Liver (tissue), 8 donors: ENCODE measurements at regions not wholly inside any gene's neighbourhood (a gene's known extent, or its start where the extent isn't known, plus 50 kb on each side); places are given as distances from the start of the nearest gene placed in this dataset.

ENCODE experiments used
- DNase-seq: peaks from one replicate; pipeline ENCODE4 v3.0.0-alpha.2; 2017; ENCODE audit warnings: low spot score
- H3K27ac ChIP-seq, 2 donors: one replicate each; pipeline ENCODE4 v1.7.0; 2013; ENCODE audit warnings: inconsistent platforms in 2 of 2, low read length in 2 of 2, control low read depth in 1 of 2, low read depth in 1 of 2, mild to moderate bottlenecking in 1 of 2
- H3K27me3 ChIP-seq, 4 donors: one replicate each; pipeline versions ENCODE4 v1.6.1 to v1.7.0; 2013; ENCODE audit warnings: low read length in 3 of 4, inconsistent platforms in 1 of 4, mild to moderate bottlenecking in 1 of 4, moderate library complexity in 1 of 4; ENCODE audit not compliant: control insufficient read depth in 4 of 4, insufficient read depth in 4 of 4
- H3K36me3 ChIP-seq, 4 donors: one replicate each; pipeline versions ENCODE4 v1.6.1 to v1.7.0; 2013; ENCODE audit warnings: low read length in 3 of 4, mild to moderate bottlenecking in 3 of 4, low read depth in 1 of 4, moderate library complexity in 1 of 4; ENCODE audit not compliant: control insufficient read depth in 4 of 4, insufficient read depth in 3 of 4
- H3K4me1 ChIP-seq, 4 donors: one replicate each; pipeline versions ENCODE4 v1.6.1 to v1.7.0; 2013; ENCODE audit warnings: low read length in 3 of 4, mild to moderate bottlenecking in 3 of 4, moderate library complexity in 1 of 4; ENCODE audit not compliant: control insufficient read depth in 4 of 4, insufficient read depth in 4 of 4
- H3K4me3 ChIP-seq, 3 donors: one replicate each; pipeline versions ENCODE4 v1.6.1 to v1.7.0; 2013; ENCODE audit warnings: low read length in 3 of 3, control low read depth in 1 of 3, low read depth in 1 of 3, mild to moderate bottlenecking in 1 of 3
- H3K9ac ChIP-seq, 2 donors: one replicate each; pipeline ENCODE4 v1.7.0; 2013; ENCODE audit warnings: low read length in 2 of 2, mild to moderate bottlenecking in 2 of 2, moderate library complexity in 2 of 2, control low read depth in 1 of 2, low read depth in 1 of 2
- H3K9me3 ChIP-seq, 4 donors: one replicate each; pipeline versions ENCODE4 v1.6.1 to v1.7.0; 2013; ENCODE audit warnings: low read length in 3 of 4; ENCODE audit not compliant: control insufficient read depth in 4 of 4
- EGR1 ChIP-seq, 2 donors: IDR thresholded peaks; 2 replicates each; pipeline ENCODE4 v1.6.1; 2016 to 2018; ENCODE audit warnings: antibody characterized with exemption in 2 of 2, low read depth in 2 of 2
- FOXA1 ChIP-seq: IDR thresholded peaks from 2 replicates; pipeline ENCODE4 v1.6.1; 2016; ENCODE audit warnings: antibody characterized with exemption
- FOXA2 ChIP-seq: IDR thresholded peaks from 2 replicates; pipeline ENCODE4 v1.6.1; 2016; ENCODE audit warnings: antibody characterized with exemption
- GABPA ChIP-seq, 2 donors: IDR thresholded peaks in 1 of 2; conservative IDR thresholded peaks in 1 of 2; 2 replicates each; pipeline ENCODE4 v1.6.1; 2016; ENCODE audit warnings: antibody characterized with exemption in 2 of 2, mild to moderate bottlenecking in 1 of 2, moderate library complexity in 1 of 2
- HNF4A ChIP-seq, 2 donors: conservative IDR thresholded peaks; 2 replicates each; pipeline ENCODE4 v1.6.1; 2016; ENCODE audit warnings: antibody characterized with exemption in 2 of 2, mild to moderate bottlenecking in 2 of 2
- JUND ChIP-seq, 2 donors: IDR thresholded peaks; 2 replicates each; pipeline ENCODE4 v1.6.1; 2016; ENCODE audit warnings: antibody characterized with exemption in 2 of 2
- NR2F2 ChIP-seq: IDR thresholded peaks from 2 replicates; pipeline ENCODE4 v1.6.1; 2016; ENCODE audit warnings: antibody characterized with exemption
- RAD21 ChIP-seq, 2 donors: IDR thresholded peaks; 2 replicates each; pipeline ENCODE4 v1.6.1; 2016; ENCODE audit warnings: antibody characterized with exemption in 2 of 2, mild to moderate bottlenecking in 2 of 2
- RXRA ChIP-seq, 2 donors: IDR thresholded peaks; 2 replicates each; pipeline ENCODE4 v1.6.1; 2017 to 2018; ENCODE audit warnings: antibody characterized with exemption in 2 of 2, mild to moderate bottlenecking in 1 of 2
- SP1 ChIP-seq: IDR thresholded peaks from 2 replicates; pipeline ENCODE4 v1.6.1; 2018; ENCODE audit warnings: antibody characterized with exemption, mild to moderate bottlenecking
- TAF1 ChIP-seq: conservative IDR thresholded peaks from 2 replicates; pipeline ENCODE4 v1.6.1; 2016; ENCODE audit warnings: antibody characterized with exemption, mild to moderate bottlenecking
- YY1 ChIP-seq: IDR thresholded peaks from 2 replicates; pipeline ENCODE4 v1.6.1; 2016; ENCODE audit warnings: antibody characterized with exemption, mild to moderate bottlenecking
- WGBS: extraction: QIAGEN DNeasy Blood & Tissue Kit; methylation state at CpG from one replicate; pipeline ENCODE4 v1.1.7; 2013; 5-methylcytosine and 5-hydroxymethylcytosine counted together
- TF ChIP-seq, protein P1 (sequence below): fragments of 150-350 bp; IDR thresholded peaks from 2 replicates; pipeline ENCODE4 v1.5.1; 2017; ENCODE audit warnings: improper control_type of control experiment, low read depth, low read length; ENCODE audit not compliant: missing input control
- TF ChIP-seq, protein P2 (sequence below): IDR thresholded peaks from 2 replicates; pipeline ENCODE4 v1.6.1; 2016; ENCODE audit warnings: antibody characterized with exemption
- TF ChIP-seq, protein P3 (sequence below): IDR thresholded peaks from 2 replicates; pipeline ENCODE4 v1.6.1; 2016; ENCODE audit warnings: antibody characterized with exemption
- donor health status: healthy.
- donor health status: healthy.
- donor health status: healthy.
- donor health status: healthy.
- donor health status: healthy.

DNA sequence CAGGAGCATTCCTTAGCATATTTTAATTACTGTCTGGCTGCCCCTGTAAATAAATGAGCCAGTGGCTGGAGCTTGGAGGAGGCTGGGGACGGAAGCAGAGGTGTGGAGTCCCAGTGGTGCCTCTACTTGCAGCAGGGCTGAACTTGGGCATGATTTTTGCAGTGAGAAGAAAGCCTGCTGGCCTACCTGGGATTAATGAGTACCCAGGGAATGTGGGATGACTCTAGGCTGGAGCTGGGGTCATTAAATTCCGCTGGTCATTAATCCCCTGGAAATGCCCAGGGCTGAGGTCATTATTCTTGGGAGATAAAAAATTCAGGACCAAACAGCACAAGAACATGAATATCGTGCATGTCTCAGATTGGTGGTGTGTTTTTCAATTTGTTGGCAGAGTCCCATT is 753.3 kb downstream of the VRK1 start:
- 76% methylated on average over 3 of the region's 3 CpGs for WGBS
- Histone ChIP-seq H3K27ac (no peak overlapping the region), H3K4me3 (no peak overlapping the region), H3K9ac (no peak overlapping the region), H3K27me3 (peaks cover 0 to 8% (median 0%) of the 10 kb centered on the region in 4 donors), H3K9me3 (no peaks in the 10 kb centered on the region), H3K4me1 (no peaks in the 10 kb centered on the region), H3K36me3 (no peaks in the 10 kb centered on the region)
- DNase-seq: no peak
- TF ChIP-seq GABPA (IDR thresholded peaks at IDR 0.05 in 1 of 2, conservative IDR thresholded peaks at IDR 0.05 in 1 of 2): no peak
- TF ChIP-seq RXRA (IDR thresholded peaks at IDR 0.05): no peak
- TF ChIP-seq YY1: no peak
- no peak for TF ChIP-seq EGR1 (IDR thresholded peaks at IDR 0.05; ENCODE audit: low read depth in 2 of 2)
- TF ChIP-seq TAF1: no peak
- TF ChIP-seq FOXA2: no peak
- TF ChIP-seq HNF4A (conservative IDR thresholded peaks at IDR 0.05): no peak
- TF ChIP-seq, protein P1, sequence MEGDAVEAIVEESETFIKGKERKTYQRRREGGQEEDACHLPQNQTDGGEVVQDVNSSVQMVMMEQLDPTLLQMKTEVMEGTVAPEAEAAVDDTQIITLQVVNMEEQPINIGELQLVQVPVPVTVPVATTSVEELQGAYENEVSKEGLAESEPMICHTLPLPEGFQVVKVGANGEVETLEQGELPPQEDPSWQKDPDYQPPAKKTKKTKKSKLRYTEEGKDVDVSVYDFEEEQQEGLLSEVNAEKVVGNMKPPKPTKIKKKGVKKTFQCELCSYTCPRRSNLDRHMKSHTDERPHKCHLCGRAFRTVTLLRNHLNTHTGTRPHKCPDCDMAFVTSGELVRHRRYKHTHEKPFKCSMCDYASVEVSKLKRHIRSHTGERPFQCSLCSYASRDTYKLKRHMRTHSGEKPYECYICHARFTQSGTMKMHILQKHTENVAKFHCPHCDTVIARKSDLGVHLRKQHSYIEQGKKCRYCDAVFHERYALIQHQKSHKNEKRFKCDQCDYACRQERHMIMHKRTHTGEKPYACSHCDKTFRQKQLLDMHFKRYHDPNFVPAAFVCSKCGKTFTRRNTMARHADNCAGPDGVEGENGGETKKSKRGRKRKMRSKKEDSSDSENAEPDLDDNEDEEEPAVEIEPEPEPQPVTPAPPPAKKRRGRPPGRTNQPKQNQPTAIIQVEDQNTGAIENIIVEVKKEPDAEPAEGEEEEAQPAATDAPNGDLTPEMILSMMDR: no peak
- TF ChIP-seq, protein P2, sequence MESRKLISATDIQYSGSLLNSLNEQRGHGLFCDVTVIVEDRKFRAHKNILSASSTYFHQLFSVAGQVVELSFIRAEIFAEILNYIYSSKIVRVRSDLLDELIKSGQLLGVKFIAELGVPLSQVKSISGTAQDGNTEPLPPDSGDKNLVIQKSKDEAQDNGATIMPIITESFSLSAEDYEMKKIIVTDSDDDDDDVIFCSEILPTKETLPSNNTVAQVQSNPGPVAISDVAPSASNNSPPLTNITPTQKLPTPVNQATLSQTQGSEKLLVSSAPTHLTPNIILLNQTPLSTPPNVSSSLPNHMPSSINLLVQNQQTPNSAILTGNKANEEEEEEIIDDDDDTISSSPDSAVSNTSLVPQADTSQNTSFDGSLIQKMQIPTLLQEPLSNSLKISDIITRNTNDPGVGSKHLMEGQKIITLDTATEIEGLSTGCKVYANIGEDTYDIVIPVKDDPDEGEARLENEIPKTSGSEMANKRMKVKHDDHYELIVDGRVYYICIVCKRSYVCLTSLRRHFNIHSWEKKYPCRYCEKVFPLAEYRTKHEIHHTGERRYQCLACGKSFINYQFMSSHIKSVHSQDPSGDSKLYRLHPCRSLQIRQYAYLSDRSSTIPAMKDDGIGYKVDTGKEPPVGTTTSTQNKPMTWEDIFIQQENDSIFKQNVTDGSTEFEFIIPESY: no peak
- no peak for TF ChIP-seq SP1
- no peak for TF ChIP-seq NR2F2
- TF ChIP-seq FOXA1: no peak
- no peak for TF ChIP-seq RAD21 (IDR thresholded peaks at IDR 0.05)
- TF ChIP-seq, protein P3, sequence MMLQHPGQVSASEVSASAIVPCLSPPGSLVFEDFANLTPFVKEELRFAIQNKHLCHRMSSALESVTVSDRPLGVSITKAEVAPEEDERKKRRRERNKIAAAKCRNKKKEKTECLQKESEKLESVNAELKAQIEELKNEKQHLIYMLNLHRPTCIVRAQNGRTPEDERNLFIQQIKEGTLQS: no peak

DNA sequence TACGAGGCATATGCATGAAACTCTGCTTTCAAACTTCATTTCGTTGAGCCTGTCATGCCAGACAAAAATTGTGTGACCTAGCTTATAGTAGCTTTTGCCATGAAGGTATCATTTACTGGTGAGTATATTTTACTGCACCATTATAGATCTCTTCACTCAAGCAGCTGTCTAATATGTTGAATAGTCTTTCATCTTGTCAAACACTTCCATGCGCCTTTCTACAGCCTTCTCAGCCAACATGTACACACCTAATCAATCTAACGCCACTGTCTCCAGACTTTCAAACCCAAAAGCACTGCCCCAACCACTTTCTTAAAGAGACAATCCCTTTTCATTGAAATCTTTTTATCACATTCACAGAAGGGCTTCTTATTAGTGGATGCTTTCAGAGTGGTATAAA is 757.4 kb downstream of the VRK1 start:
- TF ChIP-seq JUND (IDR thresholded peaks at IDR 0.05) (no peak), RXRA (IDR thresholded peaks at IDR 0.05) (no peak), HNF4A (conservative IDR thresholded peaks at IDR 0.05) (no peak), YY1 (no peak), FOXA1 (no peak), NR2F2 (no peak)
- TF ChIP-seq, protein P1: no peak
- Histone ChIP-seq H3K27me3 (peaks cover 0 to 8% (median 0%) of the 10 kb centered on the region in 4 donors), H3K36me3 (no peaks in the 10 kb centered on the region), H3K9me3 (peaks cover 0 to 1% (median 0%) of the 10 kb centered on the region in 4 donors), H3K9ac (no peak overlapping the region), H3K4me3 (no peak overlapping the region), H3K27ac (no peak overlapping the region), H3K4me1 (no peaks in the 10 kb centered on the region)
- no peak for DNase-seq
- 65% methylated on average over 4 of the region's 4 CpGs for WGBS
